Suprapubic skin (tissue), 4 donors: ENCODE measurements at regions not wholly inside any gene's neighbourhood (a gene's known extent, or its start where the extent isn't known, plus 50 kb on each side); places are given as distances from the start of the nearest gene placed in this dataset.

Experiments used
- DNase-seq, 2 donors: peaks; one replicate each; pipeline ENCODE4 v3.0.0-alpha.2; 2019; ENCODE audit warnings: low spot score in 2 of 2
- H3K27ac ChIP-seq: fragments of 200-600 bp; sonication (generic); one replicate; pipeline ENCODE4 v1.5.1; 2019
- H3K27me3 ChIP-seq: fragments of 200-600 bp; sonication (generic); one replicate; pipeline ENCODE4 v1.5.1; 2019
- H3K36me3 ChIP-seq: fragments of 200-600 bp; sonication (generic); one replicate; pipeline ENCODE4 v1.5.1; 2019
- H3K4me1 ChIP-seq: fragments of 200-600 bp; sonication (generic); one replicate; pipeline ENCODE4 v1.5.1; 2019
- H3K4me3 ChIP-seq: fragments of 200-600 bp; sonication (generic); one replicate; pipeline ENCODE4 v1.5.1; 2019; ENCODE audit warnings: mild to moderate bottlenecking
- H3K9me3 ChIP-seq: fragments of 200-600 bp; sonication (generic); one replicate; pipeline ENCODE4 v1.5.1; 2019
- EP300 ChIP-seq: sonication (generic); formaldehyde crosslinking; IDR thresholded peaks from one replicate; pipeline ENCODE4 v1.6.1; 2017; ENCODE audit warnings: antibody characterized with exemption
- POLR2A ChIP-seq, 2 donors: fragments of 450-650 bp; IDR thresholded peaks; one replicate each; pipeline ENCODE4 v1.6.1; 2017; ENCODE audit warnings: antibody characterized with exemption in 2 of 2, mild to moderate bottlenecking in 2 of 2, moderate library complexity in 2 of 2
- POLR2AphosphoS5 ChIP-seq, 3 donors: sonication (generic); formaldehyde crosslinking; IDR thresholded peaks; one replicate each; pipeline ENCODE4 v1.6.1; 2017; ENCODE audit warnings: antibody characterized with exemption in 3 of 3
- WGBS: methylation state at CpG from one replicate; pipeline ENCODE4 v1.1.5; 2018; 5-methylcytosine and 5-hydroxymethylcytosine counted together
- TF ChIP-seq, protein P1 (sequence below), 2 donors: fragments of 200-600 bp in 1 of 2; fragments of 450-650 bp in 1 of 2; sonication (generic) in 1 of 2; IDR thresholded peaks; one replicate each; pipeline ENCODE4 v1.5.1; 2016 to 2019; ENCODE audit warnings: antibody characterized with exemption in 2 of 2, mild to moderate bottlenecking in 1 of 2, moderate library complexity in 1 of 2

DNA sequence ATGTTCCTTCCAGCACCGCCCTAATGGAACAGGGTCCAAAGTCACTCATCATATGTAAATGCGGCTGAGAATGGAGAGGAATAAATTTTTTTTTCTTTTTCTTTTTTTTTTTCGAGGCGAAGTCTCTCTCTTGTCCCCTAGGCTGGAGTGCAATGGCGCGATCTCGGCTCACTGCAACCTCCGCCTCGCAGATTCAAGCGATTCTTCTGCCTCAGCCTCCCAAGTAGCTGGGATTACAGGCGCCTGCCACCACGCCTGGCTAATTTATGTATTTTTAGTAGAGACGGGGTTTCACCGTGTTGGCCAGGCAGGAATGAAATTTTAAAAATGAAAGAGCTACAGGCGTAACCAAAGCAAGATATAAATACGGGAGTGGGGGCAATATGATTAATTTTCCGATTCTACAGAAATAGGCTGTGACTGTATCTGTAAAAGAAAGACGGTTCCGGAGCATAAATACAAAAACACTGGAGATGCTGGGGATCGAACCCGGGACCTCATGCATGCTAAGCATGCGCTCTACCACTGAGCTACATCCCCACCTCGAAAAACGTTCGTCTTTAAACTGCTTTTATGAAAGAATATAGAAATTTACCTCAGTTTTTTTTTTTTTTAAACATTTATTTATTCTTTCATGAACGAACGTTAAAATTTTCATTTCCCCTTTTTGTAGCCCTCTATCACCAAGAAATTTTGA, 132.2 kb downstream of the GPX5 start:
- TF ChIP-seq EP300 (no peak), POLR2AphosphoS5 (IDR thresholded peaks at IDR 0.05) (no peak), POLR2A (IDR thresholded peaks at IDR 0.05) (no peak)
- TF ChIP-seq, protein P1, sequence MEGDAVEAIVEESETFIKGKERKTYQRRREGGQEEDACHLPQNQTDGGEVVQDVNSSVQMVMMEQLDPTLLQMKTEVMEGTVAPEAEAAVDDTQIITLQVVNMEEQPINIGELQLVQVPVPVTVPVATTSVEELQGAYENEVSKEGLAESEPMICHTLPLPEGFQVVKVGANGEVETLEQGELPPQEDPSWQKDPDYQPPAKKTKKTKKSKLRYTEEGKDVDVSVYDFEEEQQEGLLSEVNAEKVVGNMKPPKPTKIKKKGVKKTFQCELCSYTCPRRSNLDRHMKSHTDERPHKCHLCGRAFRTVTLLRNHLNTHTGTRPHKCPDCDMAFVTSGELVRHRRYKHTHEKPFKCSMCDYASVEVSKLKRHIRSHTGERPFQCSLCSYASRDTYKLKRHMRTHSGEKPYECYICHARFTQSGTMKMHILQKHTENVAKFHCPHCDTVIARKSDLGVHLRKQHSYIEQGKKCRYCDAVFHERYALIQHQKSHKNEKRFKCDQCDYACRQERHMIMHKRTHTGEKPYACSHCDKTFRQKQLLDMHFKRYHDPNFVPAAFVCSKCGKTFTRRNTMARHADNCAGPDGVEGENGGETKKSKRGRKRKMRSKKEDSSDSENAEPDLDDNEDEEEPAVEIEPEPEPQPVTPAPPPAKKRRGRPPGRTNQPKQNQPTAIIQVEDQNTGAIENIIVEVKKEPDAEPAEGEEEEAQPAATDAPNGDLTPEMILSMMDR (IDR thresholded peaks at IDR 0.05): no peak
- 2% methylated on average over 27 of the region's 27 CpGs for WGBS
- H3K36me3 ChIP-seq: no peaks in the 10 kb centered on the region
- peaks cover 53% of the 10 kb centered on the region for H3K27me3 ChIP-seq
- H3K4me3 ChIP-seq: peak overlapping the region; percentile 34
- no peak overlapping the region for H3K27ac ChIP-seq
- peaks cover 15% of the 10 kb centered on the region for H3K4me1 ChIP-seq
- no peak for DNase-seq
- H3K9me3 ChIP-seq: no peaks in the 10 kb centered on the region

- TF ChIP-seq POLR2AphosphoS5 (IDR thresholded peaks at IDR 0.05) (no peak), EP300 (no peak), POLR2A (IDR thresholded peaks at IDR 0.05) (no peak)
- TF ChIP-seq, protein P1 (IDR thresholded peaks at IDR 0.05): no peak
- H3K9me3 ChIP-seq: no peaks in the 10 kb centered on the region
- WGBS: 4% methylated on average over 16 of the region's 16 CpGs
- peaks cover 50% of the 10 kb centered on the region for H3K27me3 ChIP-seq
- H3K27ac ChIP-seq: no peak overlapping the region
- H3K4me1 ChIP-seq: peaks cover 15% of the 10 kb centered on the region
- no peaks in the 10 kb centered on the region for H3K36me3 ChIP-seq
- DNase-seq: no peak
- peak overlapping the region; percentile 34 for H3K4me3 ChIP-seq
Observed at GRCh38 chr6:28658475-28659249, 133.0 kb downstream of the GPX5 start.

DNA sequence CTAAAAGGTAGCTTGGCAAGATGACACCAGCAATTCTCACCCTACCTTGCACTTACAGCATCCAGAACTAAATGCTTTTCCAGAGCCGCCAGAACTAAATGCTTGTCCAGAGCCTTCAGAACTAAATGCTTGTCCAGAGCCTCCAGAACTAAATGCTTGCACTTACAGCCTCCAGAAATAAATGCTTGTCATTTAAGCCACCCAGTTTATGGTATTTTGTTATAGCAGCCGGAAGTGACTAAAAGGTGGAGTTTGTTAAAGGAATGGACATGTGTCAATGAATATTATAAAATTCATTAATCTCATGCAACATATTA, 133.5 kb downstream of the GPX5 start:
- 28% methylated on average over 2 of the region's 2 CpGs for WGBS
- no peak for TF ChIP-seq POLR2AphosphoS5 (IDR thresholded peaks at IDR 0.05)
- no peak for TF ChIP-seq POLR2A (IDR thresholded peaks at IDR 0.05)
- no peak for TF ChIP-seq EP300
- TF ChIP-seq, protein P1 (IDR thresholded peaks at IDR 0.05): no peak
- H3K27me3 ChIP-seq: peaks cover 47% of the 10 kb centered on the region
- no peaks in the 10 kb centered on the region for H3K9me3 ChIP-seq
- H3K4me3 ChIP-seq: peak overlapping the region; percentile 34
- no peaks in the 10 kb centered on the region for H3K36me3 ChIP-seq
- H3K27ac ChIP-seq: no peak overlapping the region
- peaks cover 15% of the 10 kb centered on the region for H3K4me1 ChIP-seq
- DNase-seq: no peak

- TF ChIP-seq POLR2A (IDR thresholded peaks at IDR 0.05): no peak
- TF ChIP-seq POLR2AphosphoS5 (IDR thresholded peaks at IDR 0.05): no peak
- TF ChIP-seq, protein P1 (IDR thresholded peaks at IDR 0.05): no peak
- no peak for TF ChIP-seq EP300
- WGBS: 64% methylated on average over 2 of the region's 2 CpGs
- peaks cover 33% of the 10 kb centered on the region for H3K27me3 ChIP-seq
Observed at GRCh38 chr6:28661097-28661713, 135.5 kb downstream of the GPX5 start.

DNA sequence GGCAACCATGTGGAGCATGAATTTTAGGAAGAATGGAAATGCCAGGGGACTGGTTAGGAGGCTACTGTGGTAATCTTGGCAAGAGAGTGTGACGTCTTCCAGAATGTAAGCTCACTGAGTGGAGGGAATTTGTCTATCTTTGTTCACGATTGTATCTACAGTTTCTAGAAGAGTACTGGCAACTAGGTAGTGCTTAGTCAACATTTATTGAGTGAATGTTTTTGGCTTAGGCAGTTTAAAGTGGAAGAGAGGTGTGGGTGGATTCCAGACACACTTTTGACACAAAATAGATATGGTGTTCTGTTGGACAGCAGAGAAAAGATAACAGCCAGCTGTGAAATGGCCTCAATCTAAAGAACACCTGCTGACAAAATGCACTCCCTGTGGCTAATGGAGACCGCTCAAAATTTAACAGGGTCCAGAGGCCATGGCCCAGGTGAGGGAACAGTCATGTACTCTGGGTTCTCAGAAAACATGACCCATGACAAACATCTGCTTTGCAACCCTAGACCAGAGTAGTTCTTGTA, 139.3 kb downstream of the GPX5 start:
- TF ChIP-seq POLR2A (IDR thresholded peaks at IDR 0.05) (no peak), POLR2AphosphoS5 (IDR thresholded peaks at IDR 0.05) (no peak), EP300 (no peak)
- TF ChIP-seq, protein P1 (IDR thresholded peaks at IDR 0.05): no peak
- no peaks in the 10 kb centered on the region for H3K4me1 ChIP-seq
- H3K27ac ChIP-seq: no peak overlapping the region
- no peaks in the 10 kb centered on the region for H3K36me3 ChIP-seq
- no peak overlapping the region for H3K4me3 ChIP-seq
- DNase-seq: no peak
- H3K9me3 ChIP-seq: no peaks in the 10 kb centered on the region
- WGBS: 95% methylated on average over 3 of the region's 3 CpGs
- peaks cover 5% of the 10 kb centered on the region for H3K27me3 ChIP-seq

More at GRCh38 chr6:28661097-28661713, 135.5 kb downstream of the GPX5 start:
- no peak for DNase-seq
- no peak overlapping the region for H3K27ac ChIP-seq
- H3K36me3 ChIP-seq: no peaks in the 10 kb centered on the region
- peaks cover 15% of the 10 kb centered on the region for H3K4me1 ChIP-seq
- H3K4me3 ChIP-seq: no peak overlapping the region
- H3K9me3 ChIP-seq: no peaks in the 10 kb centered on the region
